Liver (tissue), 8 donors: ENCODE measurements at regions not wholly inside any gene's neighbourhood (a gene's known extent, or its start where the extent isn't known, plus 50 kb on each side); places are given as distances from the start of the nearest gene placed in this dataset.

Experiments used
- DNase-seq: peaks from one replicate; pipeline ENCODE4 v3.0.0-alpha.2; 2017; ENCODE audit warnings: low spot score
- H3K27ac ChIP-seq, 2 donors: one replicate each; pipeline ENCODE4 v1.7.0; 2013; ENCODE audit warnings: inconsistent platforms in 2 of 2, low read length in 2 of 2, control low read depth in 1 of 2, low read depth in 1 of 2, mild to moderate bottlenecking in 1 of 2
- H3K27me3 ChIP-seq, 4 donors: one replicate each; pipeline versions ENCODE4 v1.6.1 to v1.7.0; 2013; ENCODE audit warnings: low read length in 3 of 4, inconsistent platforms in 1 of 4, mild to moderate bottlenecking in 1 of 4, moderate library complexity in 1 of 4; ENCODE audit not compliant: control insufficient read depth in 4 of 4, insufficient read depth in 4 of 4
- H3K36me3 ChIP-seq, 4 donors: one replicate each; pipeline versions ENCODE4 v1.6.1 to v1.7.0; 2013; ENCODE audit warnings: low read length in 3 of 4, mild to moderate bottlenecking in 3 of 4, low read depth in 1 of 4, moderate library complexity in 1 of 4; ENCODE audit not compliant: control insufficient read depth in 4 of 4, insufficient read depth in 3 of 4
- H3K4me1 ChIP-seq, 4 donors: one replicate each; pipeline versions ENCODE4 v1.6.1 to v1.7.0; 2013; ENCODE audit warnings: low read length in 3 of 4, mild to moderate bottlenecking in 3 of 4, moderate library complexity in 1 of 4; ENCODE audit not compliant: control insufficient read depth in 4 of 4, insufficient read depth in 4 of 4
- H3K4me3 ChIP-seq, 3 donors: one replicate each; pipeline versions ENCODE4 v1.6.1 to v1.7.0; 2013; ENCODE audit warnings: low read length in 3 of 3, control low read depth in 1 of 3, low read depth in 1 of 3, mild to moderate bottlenecking in 1 of 3
- H3K9ac ChIP-seq, 2 donors: one replicate each; pipeline ENCODE4 v1.7.0; 2013; ENCODE audit warnings: low read length in 2 of 2, mild to moderate bottlenecking in 2 of 2, moderate library complexity in 2 of 2, control low read depth in 1 of 2, low read depth in 1 of 2
- H3K9me3 ChIP-seq, 4 donors: one replicate each; pipeline versions ENCODE4 v1.6.1 to v1.7.0; 2013; ENCODE audit warnings: low read length in 3 of 4; ENCODE audit not compliant: control insufficient read depth in 4 of 4
- EGR1 ChIP-seq, 2 donors: IDR thresholded peaks; 2 replicates each; pipeline ENCODE4 v1.6.1; 2016 to 2018; ENCODE audit warnings: antibody characterized with exemption in 2 of 2, low read depth in 2 of 2
- FOXA2 ChIP-seq: IDR thresholded peaks from 2 replicates; pipeline ENCODE4 v1.6.1; 2016; ENCODE audit warnings: antibody characterized with exemption
- GABPA ChIP-seq, 2 donors: IDR thresholded peaks in 1 of 2; conservative IDR thresholded peaks in 1 of 2; 2 replicates each; pipeline ENCODE4 v1.6.1; 2016; ENCODE audit warnings: antibody characterized with exemption in 2 of 2, mild to moderate bottlenecking in 1 of 2, moderate library complexity in 1 of 2
- HNF4A ChIP-seq, 2 donors: conservative IDR thresholded peaks; 2 replicates each; pipeline ENCODE4 v1.6.1; 2016; ENCODE audit warnings: antibody characterized with exemption in 2 of 2, mild to moderate bottlenecking in 2 of 2
- HNF4G ChIP-seq: IDR thresholded peaks from 2 replicates; pipeline ENCODE4 v1.6.1; 2016; ENCODE audit warnings: antibody characterized with exemption
- JUND ChIP-seq, 2 donors: IDR thresholded peaks; 2 replicates each; pipeline ENCODE4 v1.6.1; 2016; ENCODE audit warnings: antibody characterized with exemption in 2 of 2
- RXRA ChIP-seq, 2 donors: IDR thresholded peaks; 2 replicates each; pipeline ENCODE4 v1.6.1; 2017 to 2018; ENCODE audit warnings: antibody characterized with exemption in 2 of 2, mild to moderate bottlenecking in 1 of 2
- TAF1 ChIP-seq: conservative IDR thresholded peaks from 2 replicates; pipeline ENCODE4 v1.6.1; 2016; ENCODE audit warnings: antibody characterized with exemption, mild to moderate bottlenecking
- YY1 ChIP-seq: IDR thresholded peaks from 2 replicates; pipeline ENCODE4 v1.6.1; 2016; ENCODE audit warnings: antibody characterized with exemption, mild to moderate bottlenecking
- WGBS: extraction: QIAGEN DNeasy Blood & Tissue Kit; methylation state at CpG from one replicate; pipeline ENCODE4 v1.1.7; 2013; 5-methylcytosine and 5-hydroxymethylcytosine counted together
- TF ChIP-seq, protein P1 (sequence below): fragments of 150-350 bp; IDR thresholded peaks from 2 replicates; pipeline ENCODE4 v1.5.1; 2017; ENCODE audit warnings: improper control_type of control experiment, low read depth, low read length; ENCODE audit not compliant: missing input control
- TF ChIP-seq, protein P2 (sequence below): IDR thresholded peaks from 2 replicates; pipeline ENCODE4 v1.6.1; 2016; ENCODE audit warnings: antibody characterized with exemption, mild to moderate bottlenecking
- TF ChIP-seq, protein P3 (sequence below): IDR thresholded peaks from 2 replicates; pipeline ENCODE4 v1.6.1; 2016; ENCODE audit warnings: antibody characterized with exemption
- TF ChIP-seq, protein P4 (sequence below): IDR thresholded peaks from 2 replicates; pipeline ENCODE4 v1.6.1; 2016; ENCODE audit warnings: antibody characterized with exemption
- donor health status: healthy.
- donor health status: healthy.
- donor health status: healthy.
- donor health status: healthy.
- donor health status: healthy.

DNA sequence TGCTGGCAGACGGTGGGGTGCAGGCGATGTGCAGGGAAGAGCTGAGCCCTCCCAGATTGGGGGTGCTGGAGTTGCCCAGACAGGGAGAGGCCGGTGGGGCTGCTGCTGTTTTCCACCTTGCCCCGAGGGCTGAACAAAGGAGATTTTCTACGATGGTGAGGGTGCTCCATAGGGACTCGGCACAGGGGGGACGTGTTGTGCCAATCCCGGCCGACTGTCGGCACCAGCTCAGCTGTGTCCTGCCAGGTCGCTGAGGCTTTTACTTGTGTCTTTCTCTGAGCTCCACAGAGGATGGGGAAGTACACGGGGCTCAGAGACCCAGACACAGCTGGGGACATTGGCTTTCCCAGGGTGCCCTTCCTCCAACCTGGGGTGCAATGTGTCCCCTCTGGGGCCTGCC lies 816.8 kb downstream of the BRD1 start:
- WGBS: 81% methylated on average over 12 of the region's 12 CpGs

DNA sequence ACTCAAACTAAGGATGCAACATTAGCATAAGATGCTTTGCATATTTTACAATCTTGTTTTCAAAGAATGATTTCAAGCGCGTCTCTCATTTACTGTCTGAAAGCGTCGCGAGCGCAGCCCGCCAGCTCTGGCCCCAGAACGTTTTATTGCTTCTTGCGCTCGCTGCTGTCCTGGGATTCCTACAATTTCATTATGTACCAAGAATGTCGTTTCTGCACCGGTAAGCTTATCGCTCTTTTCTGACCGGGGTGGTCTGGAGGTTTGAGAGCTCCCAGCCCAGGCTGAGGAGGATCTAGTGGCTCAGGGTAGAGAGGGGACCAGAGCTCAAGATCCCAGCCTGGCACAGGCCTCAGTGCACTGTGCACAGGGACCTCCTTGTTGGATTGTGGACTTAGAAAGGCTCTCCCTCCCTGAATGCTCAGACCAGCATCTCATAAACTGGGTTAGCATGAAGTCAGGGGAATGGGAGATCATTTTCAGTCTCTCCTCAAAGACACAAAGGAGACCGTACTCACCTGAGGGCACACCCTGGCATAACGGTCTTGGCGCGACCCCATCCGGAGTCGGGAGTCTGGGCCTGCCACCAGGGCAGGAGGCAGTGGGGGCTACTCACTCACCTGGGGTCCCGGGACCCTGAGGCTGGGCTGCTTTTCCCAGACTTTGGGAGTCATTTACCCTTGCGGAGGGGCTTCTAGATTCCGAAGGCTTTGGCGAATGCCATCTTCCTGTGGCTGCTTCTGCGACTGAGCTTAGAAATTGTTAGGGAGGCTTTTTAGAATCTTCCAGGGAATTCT lies 817.4 kb downstream of the BRD1 start:
- WGBS: 83% methylated on average over 25 of the region's 25 CpGs
- no peak for DNase-seq
- no peaks in the 10 kb centered on the region for H3K36me3 ChIP-seq

More for the DNA sequence above, 816.8 kb downstream of the BRD1 start:
- no peak for DNase-seq
- Histone ChIP-seq H3K9me3 (no peaks in the 10 kb centered on the region), H3K27ac (no peak overlapping the region), H3K4me1 (no peaks in the 10 kb centered on the region), H3K9ac (no peak overlapping the region), H3K36me3 (no peaks in the 10 kb centered on the region), H3K27me3 (peaks cover 0 to 2% (median 1%) of the 10 kb centered on the region in 4 donors), H3K4me3 (no peak overlapping the region)
- no peak for TF ChIP-seq HNF4G
- TF ChIP-seq HNF4A (conservative IDR thresholded peaks at IDR 0.05): no peak
- TF ChIP-seq, protein P1, sequence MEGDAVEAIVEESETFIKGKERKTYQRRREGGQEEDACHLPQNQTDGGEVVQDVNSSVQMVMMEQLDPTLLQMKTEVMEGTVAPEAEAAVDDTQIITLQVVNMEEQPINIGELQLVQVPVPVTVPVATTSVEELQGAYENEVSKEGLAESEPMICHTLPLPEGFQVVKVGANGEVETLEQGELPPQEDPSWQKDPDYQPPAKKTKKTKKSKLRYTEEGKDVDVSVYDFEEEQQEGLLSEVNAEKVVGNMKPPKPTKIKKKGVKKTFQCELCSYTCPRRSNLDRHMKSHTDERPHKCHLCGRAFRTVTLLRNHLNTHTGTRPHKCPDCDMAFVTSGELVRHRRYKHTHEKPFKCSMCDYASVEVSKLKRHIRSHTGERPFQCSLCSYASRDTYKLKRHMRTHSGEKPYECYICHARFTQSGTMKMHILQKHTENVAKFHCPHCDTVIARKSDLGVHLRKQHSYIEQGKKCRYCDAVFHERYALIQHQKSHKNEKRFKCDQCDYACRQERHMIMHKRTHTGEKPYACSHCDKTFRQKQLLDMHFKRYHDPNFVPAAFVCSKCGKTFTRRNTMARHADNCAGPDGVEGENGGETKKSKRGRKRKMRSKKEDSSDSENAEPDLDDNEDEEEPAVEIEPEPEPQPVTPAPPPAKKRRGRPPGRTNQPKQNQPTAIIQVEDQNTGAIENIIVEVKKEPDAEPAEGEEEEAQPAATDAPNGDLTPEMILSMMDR: no peak
- TF ChIP-seq, protein P2, sequence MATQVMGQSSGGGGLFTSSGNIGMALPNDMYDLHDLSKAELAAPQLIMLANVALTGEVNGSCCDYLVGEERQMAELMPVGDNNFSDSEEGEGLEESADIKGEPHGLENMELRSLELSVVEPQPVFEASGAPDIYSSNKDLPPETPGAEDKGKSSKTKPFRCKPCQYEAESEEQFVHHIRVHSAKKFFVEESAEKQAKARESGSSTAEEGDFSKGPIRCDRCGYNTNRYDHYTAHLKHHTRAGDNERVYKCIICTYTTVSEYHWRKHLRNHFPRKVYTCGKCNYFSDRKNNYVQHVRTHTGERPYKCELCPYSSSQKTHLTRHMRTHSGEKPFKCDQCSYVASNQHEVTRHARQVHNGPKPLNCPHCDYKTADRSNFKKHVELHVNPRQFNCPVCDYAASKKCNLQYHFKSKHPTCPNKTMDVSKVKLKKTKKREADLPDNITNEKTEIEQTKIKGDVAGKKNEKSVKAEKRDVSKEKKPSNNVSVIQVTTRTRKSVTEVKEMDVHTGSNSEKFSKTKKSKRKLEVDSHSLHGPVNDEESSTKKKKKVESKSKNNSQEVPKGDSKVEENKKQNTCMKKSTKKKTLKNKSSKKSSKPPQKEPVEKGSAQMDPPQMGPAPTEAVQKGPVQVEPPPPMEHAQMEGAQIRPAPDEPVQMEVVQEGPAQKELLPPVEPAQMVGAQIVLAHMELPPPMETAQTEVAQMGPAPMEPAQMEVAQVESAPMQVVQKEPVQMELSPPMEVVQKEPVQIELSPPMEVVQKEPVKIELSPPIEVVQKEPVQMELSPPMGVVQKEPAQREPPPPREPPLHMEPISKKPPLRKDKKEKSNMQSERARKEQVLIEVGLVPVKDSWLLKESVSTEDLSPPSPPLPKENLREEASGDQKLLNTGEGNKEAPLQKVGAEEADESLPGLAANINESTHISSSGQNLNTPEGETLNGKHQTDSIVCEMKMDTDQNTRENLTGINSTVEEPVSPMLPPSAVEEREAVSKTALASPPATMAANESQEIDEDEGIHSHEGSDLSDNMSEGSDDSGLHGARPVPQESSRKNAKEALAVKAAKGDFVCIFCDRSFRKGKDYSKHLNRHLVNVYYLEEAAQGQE: no peak
- no peak for TF ChIP-seq RXRA (IDR thresholded peaks at IDR 0.05)
- no peak for TF ChIP-seq TAF1
- TF ChIP-seq, protein P3, sequence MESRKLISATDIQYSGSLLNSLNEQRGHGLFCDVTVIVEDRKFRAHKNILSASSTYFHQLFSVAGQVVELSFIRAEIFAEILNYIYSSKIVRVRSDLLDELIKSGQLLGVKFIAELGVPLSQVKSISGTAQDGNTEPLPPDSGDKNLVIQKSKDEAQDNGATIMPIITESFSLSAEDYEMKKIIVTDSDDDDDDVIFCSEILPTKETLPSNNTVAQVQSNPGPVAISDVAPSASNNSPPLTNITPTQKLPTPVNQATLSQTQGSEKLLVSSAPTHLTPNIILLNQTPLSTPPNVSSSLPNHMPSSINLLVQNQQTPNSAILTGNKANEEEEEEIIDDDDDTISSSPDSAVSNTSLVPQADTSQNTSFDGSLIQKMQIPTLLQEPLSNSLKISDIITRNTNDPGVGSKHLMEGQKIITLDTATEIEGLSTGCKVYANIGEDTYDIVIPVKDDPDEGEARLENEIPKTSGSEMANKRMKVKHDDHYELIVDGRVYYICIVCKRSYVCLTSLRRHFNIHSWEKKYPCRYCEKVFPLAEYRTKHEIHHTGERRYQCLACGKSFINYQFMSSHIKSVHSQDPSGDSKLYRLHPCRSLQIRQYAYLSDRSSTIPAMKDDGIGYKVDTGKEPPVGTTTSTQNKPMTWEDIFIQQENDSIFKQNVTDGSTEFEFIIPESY: no peak
- TF ChIP-seq, protein P4, sequence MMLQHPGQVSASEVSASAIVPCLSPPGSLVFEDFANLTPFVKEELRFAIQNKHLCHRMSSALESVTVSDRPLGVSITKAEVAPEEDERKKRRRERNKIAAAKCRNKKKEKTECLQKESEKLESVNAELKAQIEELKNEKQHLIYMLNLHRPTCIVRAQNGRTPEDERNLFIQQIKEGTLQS: no peak
- no peak for TF ChIP-seq FOXA2
- TF ChIP-seq GABPA (IDR thresholded peaks at IDR 0.05 in 1 of 2, conservative IDR thresholded peaks at IDR 0.05 in 1 of 2): no peak

More for the DNA sequence above, 817.4 kb downstream of the BRD1 start:
- Histone ChIP-seq H3K4me1 (no peaks in the 10 kb centered on the region), H3K9me3 (no peaks in the 10 kb centered on the region), H3K9ac (no peak overlapping the region), H3K27me3 (peaks cover 0 to 2% (median 1%) of the 10 kb centered on the region in 4 donors), H3K27ac (no peak overlapping the region), H3K4me3 (no peak overlapping the region)
- TF ChIP-seq FOXA2 (no peak), JUND (IDR thresholded peaks at IDR 0.05) (no peak), YY1 (no peak), EGR1 (IDR thresholded peaks at IDR 0.05; ENCODE audit: low read depth in 2 of 2) (no peak)
